Epithelial cell of proximal tubule (primary cell): ENCODE measurements at regions not wholly inside any gene's neighbourhood (a gene's known extent, or its start where the extent isn't known, plus 50 kb on each side); places are given as distances from the start of the nearest gene placed in this dataset.
A peak's percentile ranks its signal among the peaks of the same experiment; 100 is the strongest.

Experiments used
- DNase-seq: peaks from one replicate; pipeline ENCODE4 v3.0.0-alpha.2; 2011; ENCODE audit warnings: low read depth
- H3K4me3 ChIP-seq: 2 replicates; pipeline ENCODE4 v1.5.1; 2011; ENCODE audit warnings: low read depth, mild to moderate bottlenecking, low read length
- CTCF ChIP-seq: conservative IDR thresholded peaks from 2 replicates; pipeline ENCODE4 v1.5.1; 2012; ENCODE audit warnings: low read depth, mild to moderate bottlenecking, low read length

DNA sequence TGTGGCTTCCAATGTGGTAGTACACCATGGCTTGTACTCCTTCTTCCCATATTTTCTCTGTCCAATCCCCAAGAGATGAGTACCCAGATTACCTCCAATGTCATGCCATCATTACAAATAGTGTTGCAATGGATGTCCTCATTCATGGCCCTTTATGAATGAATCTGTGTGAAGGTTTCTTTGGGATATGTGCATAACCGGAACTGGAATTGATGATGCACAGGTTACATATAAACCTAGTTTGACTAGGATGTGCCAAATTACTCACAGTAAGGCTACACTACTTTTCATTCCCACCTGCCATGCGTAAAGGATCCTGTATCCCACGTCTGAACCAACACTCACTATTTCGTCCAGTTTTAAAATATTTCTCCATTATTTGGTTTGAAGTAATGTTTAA lies 173.9 kb upstream of the CXCR4 start:
- no peak for TF ChIP-seq CTCF
- peak; percentile 82 for DNase-seq
- no peak overlapping the region for H3K4me3 ChIP-seq

DNA sequence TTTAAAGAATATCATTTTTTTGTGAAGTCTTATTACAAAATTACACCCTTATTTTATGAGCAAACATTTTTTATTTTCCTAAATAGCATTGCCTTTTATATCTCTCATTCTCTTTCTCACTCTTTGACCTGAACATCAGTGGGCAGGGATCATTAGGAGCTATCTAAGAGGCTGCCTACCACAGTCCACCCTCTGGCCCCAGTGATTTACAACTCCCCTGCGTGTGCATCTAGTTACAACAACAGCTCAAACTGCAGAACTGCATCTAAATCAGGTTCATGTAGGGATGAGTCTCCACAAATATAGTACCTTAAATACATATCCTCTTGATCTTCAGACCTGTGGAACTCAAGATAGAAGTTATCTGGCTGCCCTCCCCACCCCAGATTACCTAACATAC lies 172.4 kb upstream of the CXCR4 start:
- no peak for DNase-seq
- H3K4me3 ChIP-seq: no peak overlapping the region

DNA sequence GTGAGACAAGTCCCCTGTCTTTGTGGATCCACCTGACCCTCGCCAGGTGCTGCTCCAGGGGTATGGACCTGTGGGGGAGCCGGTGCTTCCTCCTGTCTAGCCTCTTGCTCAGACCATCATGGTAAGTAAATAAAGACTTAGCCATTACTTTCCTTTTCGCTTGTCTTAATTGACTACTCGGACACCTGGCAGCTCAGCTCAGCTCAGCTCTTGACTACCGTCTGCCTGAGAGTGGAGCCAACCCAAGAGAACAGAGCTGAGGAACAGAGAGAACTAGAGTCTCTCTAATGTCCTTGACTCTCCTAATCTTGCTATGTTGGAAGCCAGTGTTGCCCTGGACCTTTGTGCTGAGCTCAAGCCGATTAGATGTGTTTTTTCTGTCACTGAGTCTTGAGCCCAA lies 170.3 kb upstream of the CXCR4 start:
- no peak overlapping the region for H3K4me3 ChIP-seq
- DNase-seq: no peak
- no peak for TF ChIP-seq CTCF

More for the DNA sequence above, 172.4 kb upstream of the CXCR4 start:
- TF ChIP-seq CTCF: no peak

- TF ChIP-seq CTCF: no peak
- H3K4me3 ChIP-seq: no peak overlapping the region
- DNase-seq: no peak
These were observed 168.5 kb upstream of the CXCR4 start for GRCh38 chr2:136286423-136286822.

DNA sequence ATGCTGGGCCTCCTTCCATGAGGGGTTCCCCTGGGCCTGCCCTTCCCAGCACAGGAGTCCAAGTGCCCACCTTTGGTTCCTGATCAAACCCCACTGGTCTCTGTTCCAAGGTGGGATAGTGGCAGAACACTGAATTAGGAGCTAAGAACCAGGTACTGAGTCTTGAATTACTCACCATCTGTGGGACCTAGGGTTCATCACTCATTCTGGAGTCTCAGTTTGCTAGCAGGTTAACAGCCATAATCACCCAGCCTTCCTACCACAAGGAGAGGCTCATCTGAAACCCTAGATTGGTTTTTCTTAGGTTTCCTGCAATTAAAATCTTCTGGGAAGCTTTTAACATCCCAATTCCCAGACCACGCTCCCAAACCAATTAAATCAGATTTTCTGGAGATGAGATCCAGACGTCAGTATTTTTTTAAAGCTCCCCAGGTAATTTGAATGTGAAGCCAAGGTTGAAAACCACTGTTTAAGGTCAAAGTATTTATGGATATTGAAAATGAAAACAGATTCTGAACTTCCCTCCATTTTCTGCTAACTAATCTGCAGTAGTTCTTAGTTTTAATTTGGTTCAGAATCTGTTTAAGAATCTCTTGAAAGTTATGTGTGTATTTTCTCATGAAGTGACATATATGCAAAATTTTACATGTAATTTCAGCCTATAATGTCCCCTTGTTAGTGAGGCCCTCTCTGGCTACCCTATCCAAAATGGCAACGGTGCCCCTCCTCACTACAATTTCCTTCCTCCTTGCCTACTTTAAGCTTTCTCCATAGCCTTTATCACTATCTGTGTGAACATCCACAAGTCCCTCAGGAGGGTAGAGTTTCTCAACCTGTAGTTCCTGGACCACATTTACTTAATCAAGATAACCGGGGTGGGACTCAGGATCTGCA lies 166.5 kb upstream of the CXCR4 start:
- DNase-seq: no peak
- TF ChIP-seq CTCF: no peak
- H3K4me3 ChIP-seq: no peak overlapping the region

DNA sequence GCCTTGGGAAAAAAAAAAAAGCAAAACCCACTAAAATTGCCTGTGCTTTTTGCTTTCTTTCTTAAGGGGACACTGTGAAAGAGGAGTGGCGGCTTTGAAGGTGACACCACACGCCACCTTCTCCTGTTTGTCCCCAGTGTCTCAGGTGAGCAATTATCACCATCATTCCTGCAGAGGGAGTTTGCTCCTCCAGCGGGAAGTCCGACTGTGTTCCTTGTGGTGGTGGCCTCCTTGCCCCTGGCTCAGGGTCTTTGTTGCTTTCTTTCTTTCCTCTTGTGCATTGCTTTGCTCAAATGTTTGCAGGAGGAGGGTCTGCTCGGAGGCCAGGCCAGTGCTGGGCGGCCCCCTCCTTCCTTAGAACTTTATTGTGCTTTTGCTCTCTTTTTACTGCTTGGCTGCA lies 164.3 kb upstream of the CXCR4 start:
- TF ChIP-seq CTCF: no peak
- no peak overlapping the region for H3K4me3 ChIP-seq
- DNase-seq: no peak
